H1 (cell line): ENCODE measurements at regions not wholly inside any gene's neighbourhood (a gene's known extent, or its start where the extent isn't known, plus 50 kb on each side); places are given as distances from the start of the nearest gene placed in this dataset.

Experiments
- CTCF ChIA-PET: fragments of 300-600 bp; sonication (Branson Sonifier 250); formaldehyde crosslinking; loops from one replicate; lab custom pipeline; 2021; ENCODE audit not compliant: partially characterized antibody; lab: Charles Lee
- POLR2A ChIA-PET: fragments of 300-600 bp; sonication (Branson Sonifier 250); formaldehyde crosslinking; loops from one replicate; lab custom pipeline; 2021; ENCODE audit warnings: inconsistent platforms; ENCODE audit not compliant: partially characterized antibody; lab: Charles Lee
- DNase-seq, 2 experiments: peaks; one replicate each; pipeline versions ENCODE4 v3.0.0 to v3.0.0-alpha.2; 2010 to 2022; ENCODE audit warnings: low spot score in 2 of 2, low read depth in 1 of 2, mixed read lengths in 1 of 2
- FAIRE-seq: peaks from 2 replicates; lab custom pipeline; 2011; peaks lifted over from hg19 to GRCh38; lab: Jason Lieb, UNC
- H2AFZ ChIP-seq: 2 replicates; pipeline ENCODE4 v1.8.1; 2012; ENCODE audit warnings: low read length, inconsistent platforms
- H2AK5ac ChIP-seq: 2 replicates; pipeline ENCODE4 v1.6.1; 2013; ENCODE audit warnings: low read depth, low read length
- H2BK120ac ChIP-seq: replicated peaks from 2 replicates; pipeline ENCODE3; 2013; ENCODE audit warnings: low read depth, low read length, inconsistent platforms
- H2BK12ac ChIP-seq: 2 replicates; pipeline ENCODE4 v1.6.1; 2013; ENCODE audit warnings: low read depth, low read length
- H2BK15ac ChIP-seq: 2 replicates; pipeline ENCODE4 v1.6.1; 2013; ENCODE audit warnings: low read length
- H2BK20ac ChIP-seq: 2 replicates; pipeline ENCODE4 v1.6.1; 2013; ENCODE audit warnings: low read length
- H2BK5ac ChIP-seq: 2 replicates; pipeline ENCODE4 v1.6.1; 2013; ENCODE audit warnings: low read depth, low read length
- H3K14ac ChIP-seq: 2 replicates; pipeline ENCODE4 v1.6.1; 2013; ENCODE audit warnings: inconsistent platforms; ENCODE audit not compliant: insufficient read length
- H3K18ac ChIP-seq: 2 replicates; pipeline ENCODE4 v1.6.1; 2013; ENCODE audit warnings: low read length; ENCODE audit errors: extremely low read depth
- H3K23ac ChIP-seq: 2 replicates; pipeline ENCODE4 v1.6.1; 2013; ENCODE audit warnings: inconsistent platforms; ENCODE audit not compliant: insufficient read length
- H3K23me2 ChIP-seq: 2 replicates; pipeline ENCODE4 v1.6.1; 2013; ENCODE audit warnings: low read depth, low read length
- H3K27ac ChIP-seq: 2 replicates; pipeline ENCODE4 v1.6.1; 2011; ENCODE audit warnings: low read depth, low read length, inconsistent platforms
- H3K27me3 ChIP-seq, 4 experiments: replicated peaks in 1 of 4; 1 replicate in 1 of 4; 2 replicates in 3 of 4; pipeline versions ENCODE4 v1.6.1 to v1.8.1; 2011 to 2013; ENCODE audit warnings: low read length in 3 of 4, mild to moderate bottlenecking in 3 of 4, inconsistent platforms in 2 of 4, mixed read lengths in 2 of 4, moderate library complexity in 1 of 4; ENCODE audit not compliant: control insufficient read depth in 3 of 4, insufficient read depth in 3 of 4; ENCODE audit errors: extremely low read depth in 1 of 4
- H3K36me3 ChIP-seq, 4 experiments: 2 replicates each; pipeline versions ENCODE4 v1.6.1 to v1.8.1; 2011 to 2013; ENCODE audit warnings: mild to moderate bottlenecking in 4 of 4, low read length in 3 of 4, moderate library complexity in 2 of 4, control low read depth in 1 of 4, inconsistent platforms in 1 of 4; ENCODE audit not compliant: insufficient read depth in 4 of 4, control insufficient read depth in 2 of 4
- H3K4ac ChIP-seq: replicated peaks from 2 replicates; pipeline ENCODE3; 2013; ENCODE audit warnings: low read length, low read depth, mixed read lengths, inconsistent platforms; ENCODE audit not compliant: insufficient read length
- H3K4me1 ChIP-seq, 4 experiments: replicated peaks in 1 of 4; 1 replicate in 1 of 4; 2 replicates in 3 of 4; pipeline versions ENCODE4 v1.6.1 to v1.8.1; 2011 to 2013; ENCODE audit warnings: low read length in 3 of 4, inconsistent platforms in 2 of 4, mixed read lengths in 1 of 4; ENCODE audit not compliant: insufficient read depth in 4 of 4, control insufficient read depth in 3 of 4
- H3K4me2 ChIP-seq, 2 experiments: 2 replicates each; pipeline versions ENCODE4 v1.6.1 to v1.8.1; 2011 to 2013; ENCODE audit warnings: low read depth in 2 of 2, low read length in 2 of 2, control low read depth in 1 of 2, inconsistent platforms in 1 of 2, mild to moderate bottlenecking in 1 of 2; ENCODE audit not compliant: insufficient read depth in 1 of 2
- H3K4me3 ChIP-seq, 4 experiments: fragments of 200-600, 300-600 bp in 1 of 4; sonication (generic), shearing (Covaris generic), sonication (Bioruptor Twin) in 1 of 4; 2 replicates each; pipeline versions ENCODE4 v1.5.1 to v1.8.1; 2011 to 2016; ENCODE audit warnings: low read length in 4 of 4, low read depth in 3 of 4, control low read depth in 2 of 4, inconsistent platforms in 2 of 4, mild to moderate bottlenecking in 2 of 4, mixed read lengths in 1 of 4, moderate library complexity in 1 of 4; ENCODE audit not compliant: insufficient read depth in 2 of 4; ENCODE audit errors: extremely low read depth in 1 of 4
- H3K56ac ChIP-seq: replicated peaks from 2 replicates; pipeline ENCODE3; 2013; ENCODE audit warnings: low read depth, mild to moderate bottlenecking, mixed read lengths, low read length, inconsistent platforms; ENCODE audit not compliant: insufficient read length
- H3K79me1 ChIP-seq: 2 replicates; pipeline ENCODE4 v1.6.1; 2013; ENCODE audit warnings: low read depth, low read length, control low read depth
- H3K79me2 ChIP-seq, 2 experiments: 2 replicates each; pipeline versions ENCODE4 v1.6.1 to v1.8.1; 2012 to 2013; ENCODE audit warnings: low read length in 2 of 2, mild to moderate bottlenecking in 2 of 2, inconsistent platforms in 1 of 2; ENCODE audit not compliant: insufficient read depth in 2 of 2, control insufficient read depth in 1 of 2
- H3K9ac ChIP-seq, 4 experiments: replicated peaks in 1 of 4; 1 replicate in 1 of 4; 2 replicates in 3 of 4; pipeline versions ENCODE4 v1.6.1 to v1.8.1; 2011 to 2013; ENCODE audit warnings: low read depth in 3 of 4, low read length in 3 of 4, control low read depth in 2 of 4, mild to moderate bottlenecking in 2 of 4, moderate library complexity in 2 of 4, inconsistent platforms in 1 of 4; ENCODE audit errors: extremely low read depth in 1 of 4
- H3K9me3 ChIP-seq, 2 experiments: 2 replicates each; pipeline versions ENCODE4 v1.6.1 to v1.8.1; 2012 to 2013; ENCODE audit warnings: mild to moderate bottlenecking in 2 of 2, moderate library complexity in 2 of 2, control low read depth in 1 of 2, inconsistent platforms in 1 of 2, low read depth in 1 of 2, low read length in 1 of 2, mixed read lengths in 1 of 2; ENCODE audit not compliant: insufficient read depth in 2 of 2
- H4K20me1 ChIP-seq, 2 experiments: replicated peaks in 1 of 2; 2 replicates each; pipeline versions ENCODE3 to v1.8.1; 2011 to 2013; ENCODE audit warnings: inconsistent platforms in 2 of 2, low read length in 2 of 2, mild to moderate bottlenecking in 1 of 2; ENCODE audit not compliant: insufficient read depth in 2 of 2, control insufficient read depth in 1 of 2
- H4K5ac ChIP-seq: 2 replicates; pipeline ENCODE4 v1.6.1; 2013; ENCODE audit warnings: low read length, low read depth, mixed read lengths, inconsistent platforms; ENCODE audit not compliant: insufficient read length
- H4K8ac ChIP-seq: 2 replicates; pipeline ENCODE4 v1.8.0; 2013; ENCODE audit warnings: mild to moderate bottlenecking, moderate library complexity, low read length, inconsistent platforms; ENCODE audit not compliant: insufficient read depth; ENCODE audit errors: extremely low read depth
- H4K91ac ChIP-seq: replicated peaks from 2 replicates; pipeline ENCODE3; 2013; ENCODE audit warnings: low read length, mixed read lengths, inconsistent platforms; ENCODE audit not compliant: insufficient read length
- CEBPB ChIP-seq: IDR thresholded peaks from 2 replicates; pipeline ENCODE4 v1.6.1; 2012; ENCODE audit warnings: low read depth, low read length
- HDAC2 ChIP-seq, 2 experiments: fragments of 300-600 bp in 1 of 2; sonication (generic) in 1 of 2; IDR thresholded peaks; 2 replicates each; pipeline ENCODE4 v1.6.1; 2011 to 2012; ENCODE audit warnings: low read depth in 2 of 2, low read length in 2 of 2, mild to moderate bottlenecking in 2 of 2, moderate library complexity in 2 of 2, borderline replicate concordance in 1 of 2, inconsistent platforms in 1 of 2
- NRF1 ChIP-seq: IDR thresholded peaks from 2 replicates; pipeline ENCODE4 v1.6.1; 2011; ENCODE audit warnings: mild to moderate bottlenecking, low read depth, low read length, improper control_type of control experiment
- SP1 ChIP-seq: IDR thresholded peaks from 2 replicates; pipeline ENCODE4 v1.6.1; 2011; ENCODE audit warnings: low read depth, low read length
- SP2 ChIP-seq: IDR thresholded peaks from 2 replicates; pipeline ENCODE4 v1.6.1; 2012; ENCODE audit warnings: mild to moderate bottlenecking, low read length, inconsistent platforms
- WGBS, 2 experiments: shearing (Covaris generic) in 1 of 2; methylation state at CpG; one replicate each; pipeline versions ENCODE4 v1.1.6 to v1.1.7; 2013 to 2015; ENCODE audit warnings: low lambda C conversion rate in 2 of 2, mixed read lengths in 2 of 2, inconsistent platforms in 1 of 2, low coverage in 1 of 2, missing lambda C conversion rate in 1 of 2; ENCODE audit not compliant: insufficient replicate concordance in 2 of 2, insufficient coverage in 1 of 2, insufficient read length in 1 of 2; ENCODE audit errors: extremely low coverage in 1 of 2, missing lambda C conversion rate in 1 of 2; 5-methylcytosine and 5-hydroxymethylcytosine counted together
- TF ChIP-seq, protein P1 (sequence below): IDR thresholded peaks from 2 replicates; pipeline ENCODE4 v1.6.1; 2011; ENCODE audit warnings: low read length, improper control_type of control experiment

DNA sequence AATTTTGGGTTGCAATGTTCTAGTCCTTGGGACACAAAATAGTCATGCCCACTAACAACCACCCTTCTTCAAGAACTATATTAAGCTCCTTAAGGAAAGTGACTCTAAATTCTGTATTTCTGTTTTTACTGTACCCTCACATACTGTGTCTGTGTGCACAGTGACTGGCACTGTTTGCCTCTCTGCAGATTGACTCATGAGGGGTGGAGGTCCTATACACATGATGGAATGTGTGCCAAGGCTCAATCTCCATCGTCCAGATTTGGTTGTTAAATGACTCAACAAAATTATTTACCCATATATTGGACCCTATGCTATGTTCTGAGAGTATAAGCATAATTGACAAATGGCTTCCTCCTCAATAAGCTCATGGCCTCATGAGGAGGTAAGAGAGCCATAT, 126.6 kb upstream of the CWC22 start:
- Histone ChIP-seq H2AK5ac (no peak overlapping the region), H3K9ac (no peak overlapping the region), H3K9me3 (no peaks in the 10 kb centered on the region), H3K79me2 (no peaks in the 10 kb centered on the region), H3K23me2 (peaks cover 2% of the 10 kb centered on the region; the same call in 1 of the 2 replicates), H2BK5ac (no peak overlapping the region; the same call in 1 of the 2 replicates), H3K4ac (no peak overlapping the region), H3K27ac (no peak overlapping the region), H3K4me1 (no peaks in the 10 kb centered on the region; a peak in 1 of 7 replicates), H3K23ac (no peak overlapping the region), H2AFZ (no peak overlapping the region), H2BK15ac (no peak overlapping the region), H2BK12ac (no peak overlapping the region), H2BK120ac (no peak overlapping the region), H3K18ac (no peak overlapping the region), H3K4me2 (no peak overlapping the region), H2BK20ac (no peak overlapping the region), H4K8ac (no peak overlapping the region), H3K36me3 (no peaks in the 10 kb centered on the region), H4K20me1 (no peaks in the 10 kb centered on the region), H3K27me3 (no peaks in the 10 kb centered on the region), H3K56ac (no peak overlapping the region), H3K79me1 (no peaks in the 10 kb centered on the region), H4K91ac (no peak overlapping the region), H3K14ac (no peak overlapping the region), H3K4me3 (no peak overlapping the region), H4K5ac (no peak overlapping the region)
- TF ChIP-seq CEBPB (no peak), SP1 (no peak), SP2 (no peak), HDAC2 (IDR thresholded peaks at IDR 0.05; ENCODE audit: borderline replicate concordance in 1 of 2, low read depth in 2 of 2, low read length in 2 of 2) (no peak), NRF1 (no peak)
- TF ChIP-seq, protein P1, sequence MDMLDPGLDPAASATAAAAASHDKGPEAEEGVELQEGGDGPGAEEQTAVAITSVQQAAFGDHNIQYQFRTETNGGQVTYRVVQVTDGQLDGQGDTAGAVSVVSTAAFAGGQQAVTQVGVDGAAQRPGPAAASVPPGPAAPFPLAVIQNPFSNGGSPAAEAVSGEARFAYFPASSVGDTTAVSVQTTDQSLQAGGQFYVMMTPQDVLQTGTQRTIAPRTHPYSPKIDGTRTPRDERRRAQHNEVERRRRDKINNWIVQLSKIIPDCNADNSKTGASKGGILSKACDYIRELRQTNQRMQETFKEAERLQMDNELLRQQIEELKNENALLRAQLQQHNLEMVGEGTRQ: no peak
- WGBS, 2 experiments: 89% methylated on average over 1 of the region's 1 CpG; no CpG with 5 or more reads in 1 of the 2 experiments
- ChIA-PET CTCF (interaction anchor here (0.6 to 1.4 kb wide), 2 partner anchors 8 to 189 kb away, joined by 3 to 5 read pairs; no protein-coding TSS in a partner anchor), POLR2A (no interaction called here)
- DNase-seq (no peak), FAIRE-seq (no peak)
